HK-2 (cell line): ENCODE measurements at regions not wholly inside any gene's neighbourhood (a gene's known extent, or its start where the extent isn't known, plus 50 kb on each side); places are given as distances from the start of the nearest gene placed in this dataset.
"Not testable (repeated sequence)": the region's sequence is repeated elsewhere in the genome, so short reads cannot be mapped to it uniquely, and the experiment has no call there.

Experiments
- DNase-seq: peaks from one replicate; pipeline ENCODE4 v3.0.0-alpha.2; 2018; ENCODE audit not compliant: unreplicated experiment

GRCh38 chr4:137468836-137469235 lies 63.5 kb downstream of the PCDH18 start:
- no peak for DNase-seq

DNA sequence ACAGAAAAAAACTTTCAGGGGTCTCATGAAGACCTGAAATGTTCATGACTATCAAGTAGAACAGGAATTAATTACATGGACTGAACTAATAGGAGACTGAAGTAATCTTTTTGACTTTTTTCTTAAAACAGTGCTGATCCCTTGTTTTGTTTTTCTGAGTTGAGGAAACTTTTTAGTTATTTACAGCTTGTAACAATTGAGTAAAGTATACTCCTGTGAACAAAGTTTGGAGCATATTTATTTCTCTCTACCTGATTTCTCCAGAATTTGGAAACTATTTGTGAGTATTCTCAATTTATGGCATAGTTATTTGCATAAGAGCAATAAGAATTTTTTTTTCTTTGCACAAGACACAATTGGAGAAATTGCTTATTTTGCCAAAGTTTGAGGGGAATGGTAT lies 64.8 kb downstream of the PCDH18 start:
- no peak for DNase-seq

DNA sequence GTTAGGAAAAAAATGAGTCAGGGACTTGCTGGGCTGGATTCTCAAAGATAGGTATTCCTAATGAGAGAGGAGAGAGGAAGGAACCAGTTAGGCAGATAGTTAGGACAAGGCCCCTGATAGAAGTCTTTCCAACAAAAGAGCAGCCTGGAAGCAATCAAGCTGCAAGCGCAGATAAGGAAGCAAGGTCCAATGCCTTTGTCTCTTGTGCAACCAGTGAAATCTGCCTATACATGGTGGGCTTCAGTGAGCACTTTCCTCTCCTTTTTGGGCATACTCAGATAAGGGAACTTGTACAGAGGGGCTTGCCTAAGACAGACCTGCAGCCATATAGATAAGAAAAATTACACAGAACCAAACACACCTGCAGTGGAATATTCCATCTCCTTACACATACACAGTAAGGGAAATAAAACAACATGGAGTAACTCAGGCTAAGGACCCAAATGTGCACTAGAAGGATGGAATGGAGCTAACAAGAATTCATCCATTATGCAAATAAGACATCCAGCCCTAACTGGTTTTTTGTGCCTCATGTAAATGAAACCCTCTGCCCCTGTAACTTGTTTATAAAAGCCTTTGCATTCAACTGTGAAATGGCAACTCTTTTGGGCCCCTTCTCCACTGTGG lies 68.8 kb downstream of the PCDH18 start:
- DNase-seq, result no peak

DNA sequence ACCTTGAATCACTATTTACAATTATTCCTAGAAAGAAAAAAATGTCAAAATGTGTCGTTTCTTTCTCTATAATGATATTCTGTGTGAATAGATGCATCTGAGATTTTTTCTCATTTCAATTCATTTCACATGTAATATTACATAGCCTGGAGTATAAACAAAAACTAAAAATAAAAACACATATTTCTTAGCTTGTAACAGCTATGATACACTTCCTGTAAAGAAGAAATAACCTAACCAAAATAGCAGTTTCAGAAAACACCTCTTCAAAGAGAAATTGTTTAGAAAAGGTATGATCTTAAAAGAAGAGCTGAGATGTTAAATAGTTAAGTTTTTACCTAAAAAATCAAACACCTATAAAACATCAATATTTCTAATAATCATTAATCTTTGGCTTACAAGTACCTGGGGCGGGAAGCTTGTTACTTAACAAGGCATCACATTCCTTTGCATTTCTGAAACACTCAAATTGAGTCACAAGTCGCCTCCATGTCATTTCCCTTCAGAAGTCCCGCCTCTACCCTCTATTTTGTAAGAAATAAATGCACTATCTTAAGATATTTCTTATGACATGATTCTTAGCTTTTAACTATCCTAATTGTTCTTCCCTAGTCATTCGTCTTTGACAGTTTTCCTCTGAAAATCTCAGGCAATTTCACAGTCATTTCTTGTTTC lies 76.5 kb downstream of the PCDH18 start:
- no peak for DNase-seq

GRCh38 chr4:137454767-137455166 lies 77.5 kb downstream of the PCDH18 start:
- DNase-seq, result no peak

GRCh38 chr4:137452799-137453198 lies 79.5 kb downstream of the PCDH18 start:
- no peak for DNase-seq

DNA sequence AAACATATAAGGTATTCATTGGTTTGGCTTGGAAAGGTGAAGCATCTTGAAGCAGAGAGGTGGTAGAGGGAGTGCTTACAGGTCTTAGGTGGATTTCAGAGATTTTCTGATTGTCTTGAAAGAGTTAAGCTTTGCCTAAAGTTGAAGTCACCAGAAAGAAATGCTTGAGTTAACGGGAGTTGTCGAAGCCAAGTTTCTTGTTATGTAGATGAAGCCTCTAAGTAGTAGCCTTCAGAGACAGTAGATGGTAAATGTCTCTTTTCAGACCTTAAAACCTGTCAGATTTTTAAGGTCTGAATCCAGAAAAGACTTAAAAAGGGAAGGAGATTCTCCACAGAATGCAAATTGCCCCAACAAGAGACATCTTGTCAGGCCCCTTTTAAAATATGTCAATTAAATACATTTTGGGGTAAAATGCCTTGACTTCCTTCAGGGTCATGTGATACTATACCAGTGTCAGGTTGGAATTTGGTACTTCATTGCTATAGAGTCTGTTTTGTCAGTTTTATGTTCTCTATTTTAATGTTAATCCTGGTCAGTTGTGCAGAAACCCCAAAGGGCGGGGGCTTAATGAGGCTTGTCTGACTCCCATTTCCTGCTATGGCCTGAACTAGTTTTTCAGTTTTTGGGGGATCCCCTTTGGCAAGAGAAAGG lies 81.0 kb downstream of the PCDH18 start:
- DNase-seq, result no peak

GRCh38 chr4:137448402-137448801 lies 83.9 kb downstream of the PCDH18 start:
- DNase-seq, result no peak

DNA sequence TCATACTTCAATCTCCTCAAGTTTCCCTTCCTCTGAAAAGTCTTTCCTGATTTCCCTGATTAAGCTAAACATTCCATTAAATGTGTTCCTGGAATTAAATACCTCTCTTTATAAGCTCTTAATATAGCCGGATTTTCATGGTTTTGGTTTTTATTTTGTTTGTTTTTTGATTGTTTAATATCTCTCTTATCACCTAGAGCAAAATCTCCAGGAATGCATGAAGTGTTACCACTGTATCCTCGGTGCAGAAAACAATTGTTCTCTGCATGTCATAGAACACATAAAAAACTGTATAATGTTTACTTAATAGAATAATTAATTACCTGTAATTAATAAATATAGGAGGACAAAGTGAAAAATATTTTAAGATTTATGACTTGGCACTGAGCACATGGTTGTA lies 86.2 kb downstream of the PCDH18 start:
- no peak for DNase-seq

DNA sequence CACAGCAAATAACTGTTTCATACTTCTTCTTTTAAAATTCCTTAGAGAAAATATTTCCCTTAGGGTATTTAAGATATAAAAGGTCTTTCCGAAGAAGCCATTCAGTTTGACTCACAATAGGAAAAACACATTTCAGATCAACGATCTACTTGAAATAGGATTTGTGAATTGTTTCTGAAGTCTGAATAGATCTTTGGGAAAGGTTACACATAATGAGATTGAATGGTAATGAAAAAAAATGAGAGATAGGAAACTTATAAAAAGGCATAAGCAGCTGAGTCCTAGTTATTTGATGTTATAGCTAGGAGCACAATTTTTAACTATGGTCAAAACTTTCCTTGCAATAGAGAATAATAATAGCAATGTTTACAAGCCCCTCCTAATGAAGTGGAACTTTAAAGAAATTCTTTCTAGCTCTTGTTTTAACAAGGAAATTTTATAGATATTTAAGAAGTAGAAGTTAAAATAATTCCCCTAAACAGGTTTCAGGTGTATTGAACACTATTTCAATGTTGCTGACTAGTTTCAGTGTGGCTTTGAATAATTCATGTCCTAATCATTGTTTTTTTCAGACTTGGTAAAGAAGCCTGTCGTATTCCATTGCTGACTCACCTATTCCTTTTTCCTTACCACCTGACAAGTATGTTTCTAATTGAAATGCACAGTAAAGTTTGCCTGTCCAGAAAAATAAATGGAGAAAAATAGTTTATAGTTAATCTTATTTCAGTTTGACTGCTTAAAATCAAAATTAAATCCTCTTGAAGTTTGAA lies 89.1 kb downstream of the PCDH18 start:
- DNase-seq, result no peak

DNA sequence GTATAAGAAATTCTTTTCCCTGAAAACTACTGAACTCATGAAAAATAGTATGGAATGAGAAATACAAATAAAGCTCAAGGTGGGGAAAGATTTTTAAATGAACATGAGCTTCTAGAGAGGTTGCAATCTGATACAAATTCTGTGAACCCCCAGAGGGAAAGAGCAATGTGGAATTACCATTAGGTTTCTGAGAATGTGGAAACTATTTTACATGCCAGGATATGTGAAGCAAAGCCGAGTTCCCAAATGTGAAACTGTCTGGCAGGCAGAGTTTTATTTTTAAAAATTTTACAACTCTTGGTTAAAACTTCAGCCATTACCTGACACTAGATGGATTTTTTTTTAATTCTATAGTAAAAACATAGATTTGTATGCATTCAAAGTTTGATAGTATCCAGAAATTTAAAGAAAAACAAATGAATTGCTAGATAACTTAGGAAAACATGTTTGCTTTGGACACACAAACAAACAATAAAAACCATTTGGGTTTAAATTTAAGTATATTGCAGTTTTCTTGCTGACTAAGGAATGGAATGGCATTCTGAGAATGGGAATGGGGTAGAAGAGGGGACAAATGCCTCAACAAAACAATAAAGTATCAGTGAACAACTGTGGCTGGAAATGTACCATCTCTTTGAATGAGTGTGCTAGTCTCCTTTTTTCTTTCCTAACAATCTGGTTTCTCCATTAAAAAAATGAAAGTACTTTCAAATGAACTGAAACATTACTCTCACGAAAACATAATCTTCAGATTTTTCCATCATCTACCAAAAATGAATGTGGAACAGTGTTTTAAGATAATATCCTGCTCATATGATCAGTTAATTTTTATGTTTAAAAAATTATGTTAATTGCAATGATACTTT lies 99.6 kb downstream of the PCDH18 start:
- DNase-seq, result no peak

GRCh38 chr4:137430171-137430570 lies 102.1 kb downstream of the PCDH18 start:
- no peak for DNase-seq

- no peak for DNase-seq
These were observed 104.9 kb downstream of the PCDH18 start for GRCh38 chr4:137427411-137427810.

GRCh38 chr4:137425281-137425680 lies 107.0 kb downstream of the PCDH18 start:
- no peak for DNase-seq

GRCh38 chr4:137422666-137423065 lies 109.6 kb downstream of the PCDH18 start:
- DNase-seq, result no peak

DNA sequence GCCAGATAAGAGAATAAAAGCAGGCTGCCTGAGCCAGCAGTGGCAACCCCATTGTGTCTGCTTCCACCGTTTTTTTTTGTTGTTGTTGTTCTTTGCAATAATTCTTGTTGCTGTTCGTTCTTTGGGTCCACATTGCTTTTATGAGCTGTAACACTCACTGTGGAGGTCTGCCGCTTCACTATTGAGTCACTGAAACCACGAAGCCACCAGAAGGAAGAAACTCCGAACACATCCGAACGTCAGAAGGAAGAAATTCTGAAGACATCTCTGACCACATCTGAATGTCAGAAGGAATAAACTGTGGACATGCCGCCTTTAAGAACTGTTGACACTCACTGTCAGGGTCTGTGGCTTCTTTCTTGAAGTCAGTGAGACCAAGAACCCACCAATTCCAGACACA lies 110.5 kb downstream of the PCDH18 start:
- no peak for DNase-seq

DNA sequence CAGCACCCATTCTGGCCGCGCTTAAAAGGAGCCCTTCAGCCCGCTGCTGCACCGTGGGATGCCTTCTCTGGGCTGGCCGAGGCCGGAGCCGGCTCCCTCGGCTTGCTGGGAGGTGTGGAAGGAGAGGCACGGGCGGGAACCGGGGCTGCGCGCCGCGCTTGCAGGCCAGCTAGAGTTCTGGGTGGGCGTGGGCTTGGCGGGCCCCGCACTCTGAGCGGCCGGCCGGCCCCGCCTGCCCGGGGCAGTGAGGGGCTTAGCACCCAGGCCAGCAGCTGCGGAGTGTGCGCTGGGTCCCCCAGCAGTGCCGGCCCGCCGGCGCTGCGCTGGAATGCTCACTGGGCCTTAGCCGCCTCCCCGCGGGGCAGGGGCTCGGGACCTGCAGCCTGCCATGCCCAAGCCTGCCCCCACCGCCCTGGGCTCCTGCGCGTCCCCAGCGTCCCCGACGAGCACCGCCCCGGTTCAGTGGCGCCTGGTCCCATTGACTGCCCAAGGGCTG lies 111.3 kb downstream of the PCDH18 start:
- DNase-seq, result no peak

DNA sequence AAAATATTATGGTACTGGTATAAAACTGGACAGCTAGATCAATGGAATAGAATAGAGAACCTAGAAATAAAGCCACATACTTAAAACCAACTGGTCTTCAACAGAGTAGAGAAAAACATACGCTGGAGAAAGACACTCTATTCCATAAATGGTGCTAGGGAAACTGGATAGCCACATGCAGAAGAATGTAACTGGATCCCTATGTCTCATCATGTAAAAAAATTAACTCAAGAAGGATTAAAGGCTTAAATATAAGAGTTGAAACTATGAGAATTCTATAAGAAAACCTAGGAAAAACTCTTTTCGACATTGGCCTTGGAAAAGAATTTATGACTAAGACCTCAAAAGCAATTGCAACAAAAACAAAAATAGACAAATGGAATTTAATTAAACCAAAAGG lies 114.6 kb downstream of the PCDH18 start:
- DNase-seq, result no peak

- DNase-seq, result no peak
These were observed 117.5 kb downstream of the PCDH18 start for GRCh38 chr4:137414802-137415201.

DNA sequence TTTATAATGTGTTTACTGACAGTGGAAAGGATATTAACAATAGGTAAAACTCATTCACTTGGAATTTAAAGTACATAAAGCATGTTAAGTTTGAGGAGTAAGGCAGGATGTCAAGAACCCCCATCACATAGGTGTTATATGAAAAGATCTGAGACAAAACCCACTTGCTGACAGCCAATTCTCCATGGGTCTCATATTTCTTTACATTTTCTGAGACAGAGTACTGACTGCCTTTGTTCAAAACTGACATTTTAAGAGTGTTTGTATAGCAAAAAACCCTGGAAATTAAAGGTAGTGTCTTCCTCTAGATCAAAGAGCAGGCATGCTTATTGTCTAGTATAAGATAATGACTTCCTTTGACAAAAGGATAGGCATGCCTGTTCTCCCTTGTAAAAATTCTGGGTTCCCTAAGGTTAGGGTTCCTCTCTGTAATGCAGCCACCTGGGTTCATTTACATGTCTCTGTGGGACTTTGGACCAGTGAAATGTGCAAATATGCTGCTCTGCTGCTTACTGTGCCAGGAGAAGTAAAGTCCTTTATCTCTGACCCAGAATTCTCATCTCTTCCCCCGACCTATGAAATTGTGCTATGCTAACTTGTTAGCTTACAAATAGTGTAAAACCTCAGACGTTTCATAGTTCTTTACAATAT lies 123.6 kb downstream of the PCDH18 start:
- no peak for DNase-seq

GRCh38 chr4:137405833-137406232 lies 126.5 kb downstream of the PCDH18 start:
- not testable (repeated sequence) for DNase-seq
